ENCODE measurements at regions not wholly inside any gene's neighbourhood (a gene's known extent, or its start where the extent isn't known, plus 50 kb on each side); places are given as distances from the start of the nearest gene placed in this dataset.

- ATAC-seq, result no peak
- Histone ChIP-seq H3K27ac (no peak overlapping the region), H3K36me3 (replicated peaks in 1 of 2; ENCODE audit: insufficient read depth in 1 of 2, low read depth in 2 of 2) (no peaks in the 10 kb centered on the region), H3K4me1 (no peaks in the 10 kb centered on the region), H3K27me3 (no peaks in the 10 kb centered on the region), H3K9me3 (peaks cover 0 to 5% (median 0%) of the 10 kb centered on the region in 3 donors), H3K4me3 (no peak overlapping the region)
- WGBS, 2 donors, result 22% methylated on average over 3 of the region's 3 CpGs
- intact Hi-C loops (cut with DNase I), result no loop called here
- no peak for TF ChIP-seq POLR2A (IDR thresholded peaks at IDR 0.05)
- no peak for TF ChIP-seq CTCF (IDR thresholded peaks at IDR 0.05)
- DNase-seq, result no peak
Measured at GRCh38 chr5:12332480-12332879, 428.2 kb upstream of the CTNND2 start.

- no peak for ATAC-seq
- WGBS, 2 donors, result 56 to 57% methylated on average over 9 of the region's 9 CpGs
Measured at GRCh38 chr5:12330993-12331588, 426.8 kb upstream of the CTNND2 start.

GRCh38 chr5:12330381-12330780 is 426.1 kb upstream of the CTNND2 start:
- ATAC-seq, result no peak
- WGBS, 2 donors, result 49 to 51% methylated on average over 4 of the region's 4 CpGs

More at GRCh38 chr5:12330993-12331588, 426.8 kb upstream of the CTNND2 start:
- H3K36me3 ChIP-seq (replicated peaks in 1 of 2; ENCODE audit: insufficient read depth in 1 of 2, low read depth in 2 of 2), result no peaks in the 10 kb centered on the region
- DNase-seq, result no peak
- H3K4me3 ChIP-seq, result no peak overlapping the region
- TF ChIP-seq CTCF (IDR thresholded peaks at IDR 0.05) (no peak), POLR2A (IDR thresholded peaks at IDR 0.05) (no peak)
- H3K27ac ChIP-seq, result no peak overlapping the region
- intact Hi-C loops (cut with DNase I), result no loop called here
- H3K27me3 ChIP-seq, result no peaks in the 10 kb centered on the region
- peaks cover 0 to 5% (median 0%) of the 10 kb centered on the region in 3 donors for H3K9me3 ChIP-seq
- H3K4me1 ChIP-seq, result no peaks in the 10 kb centered on the region

GRCh38 chr5:12323637-12324229 is 419.5 kb upstream of the CTNND2 start:
- Histone ChIP-seq H3K4me1 (no peaks in the 10 kb centered on the region), H3K27me3 (no peaks in the 10 kb centered on the region), H3K4me3 (no peak overlapping the region), H3K27ac (no peak overlapping the region), H3K36me3 (replicated peaks in 1 of 2; ENCODE audit: insufficient read depth in 1 of 2, low read depth in 2 of 2) (no peaks in the 10 kb centered on the region), H3K9me3 (peaks cover 0 to 5% (median 0%) of the 10 kb centered on the region in 3 donors)
- TF ChIP-seq CTCF (IDR thresholded peaks at IDR 0.05) (no peak), POLR2A (IDR thresholded peaks at IDR 0.05) (no peak)
- ATAC-seq, result no peak
- intact Hi-C loops (cut with DNase I), result no loop called here
- no peak for DNase-seq
- WGBS, 2 donors, result 11 to 29% methylated on average over 7 of the region's 7 CpGs

More at GRCh38 chr5:12330381-12330780, 426.1 kb upstream of the CTNND2 start:
- no peaks in the 10 kb centered on the region for H3K36me3 ChIP-seq (replicated peaks in 1 of 2; ENCODE audit: insufficient read depth in 1 of 2, low read depth in 2 of 2)
- H3K27ac ChIP-seq, result no peak overlapping the region
- H3K27me3 ChIP-seq, result no peaks in the 10 kb centered on the region
- peaks cover 0 to 5% (median 0%) of the 10 kb centered on the region in 3 donors for H3K9me3 ChIP-seq
- TF ChIP-seq CTCF (IDR thresholded peaks at IDR 0.05), result no peak
- no peak for TF ChIP-seq POLR2A (IDR thresholded peaks at IDR 0.05)
- H3K4me3 ChIP-seq, result no peak overlapping the region
- DNase-seq, result no peak
- intact Hi-C loops (cut with DNase I), result no loop called here
- H3K4me1 ChIP-seq, result no peaks in the 10 kb centered on the region

- TF ChIP-seq POLR2A (IDR thresholded peaks at IDR 0.05) (no peak), CTCF (IDR thresholded peaks at IDR 0.05) (no peak)
- no peaks in the 10 kb centered on the region for H3K9me3 ChIP-seq
- ATAC-seq (no peak), DNase-seq (no peak)
- intact Hi-C loops (cut with DNase I), result no loop called here
- H3K4me3 ChIP-seq, result no peak overlapping the region
- 24 to 54% methylated on average over 1 of the region's 1 CpG for WGBS, 2 donors
- no peaks in the 10 kb centered on the region for H3K27me3 ChIP-seq
- no peak overlapping the region for H3K27ac ChIP-seq
- H3K4me1 ChIP-seq, result no peaks in the 10 kb centered on the region
- H3K36me3 ChIP-seq (replicated peaks in 1 of 2; ENCODE audit: insufficient read depth in 1 of 2, low read depth in 2 of 2), result no peaks in the 10 kb centered on the region
Measured at GRCh38 chr5:12322042-12322441, 417.8 kb upstream of the CTNND2 start.

Measured in body of pancreas (tissue), 4 donors.